Naive thymus-derived CD8-positive, alpha-beta T cell (primary cell): ENCODE measurements at regions not wholly inside any gene's neighbourhood (a gene's known extent, or its start where the extent isn't known, plus 50 kb on each side); places are given as distances from the start of the nearest gene placed in this dataset.

Experiments
- ATAC-seq, 2 donors: fragments of 150-1000 bp; cut with Tn5 transposase in 1 of 2; sonication (Bioruptor Pico), chemical (Tn5 transposase) in 1 of 2; 1 replicate in 1 of 2; 2 replicates in 1 of 2; pipeline ENCODE4 v1.10.0; 2021; ENCODE audit warnings: mild to moderate bottlenecking in 2 of 2, moderate library complexity in 2 of 2
- POLR2A ChIA-PET: fragments of 350-600 bp; sonication (Branson Sonifier 250); formaldehyde crosslinking; loops from one replicate; lab custom pipeline; 2021; ENCODE audit warnings: antibody characterized with exemption; lab: Charles Lee
- DNase-seq, 10 donors: peaks; one replicate each; pipeline versions ENCODE4 v3.0.0 to v3.0.0-alpha.2; 2020 to 2022
- H3K27ac Mint-ChIP-seq, 10 donors: one replicate each; pipeline ENCODE4 v1.8.0; 2020 to 2022; ENCODE audit warnings: mild to moderate bottlenecking in 10 of 10, mixed read lengths in 10 of 10, moderate library complexity in 4 of 10, inconsistent platforms in 1 of 10
- H3K27me3 Mint-ChIP-seq, 5 donors: one replicate each; pipeline ENCODE4 v1.8.0; 2021 to 2022; ENCODE audit warnings: mixed read lengths in 5 of 5
- H3K36me3 Mint-ChIP-seq, 3 donors: one replicate each; pipeline ENCODE4 v1.8.0; 2020 to 2022; ENCODE audit warnings: mixed read lengths in 3 of 3, mild to moderate bottlenecking in 2 of 3, inconsistent platforms in 1 of 3
- H3K4me1 Mint-ChIP-seq, 4 donors: one replicate each; pipeline ENCODE4 v1.8.0; 2021 to 2022; ENCODE audit warnings: mixed read lengths in 4 of 4
- H3K4me3 Mint-ChIP-seq, 10 donors: one replicate each; pipeline ENCODE4 v1.8.0; 2020 to 2022; ENCODE audit warnings: mild to moderate bottlenecking in 10 of 10, mixed read lengths in 10 of 10, moderate library complexity in 6 of 10, inconsistent platforms in 1 of 10
- H3K9me3 Mint-ChIP-seq, 9 donors: one replicate each; pipeline ENCODE4 v1.8.0; 2020 to 2022; ENCODE audit warnings: mixed read lengths in 9 of 9, mild to moderate bottlenecking in 3 of 9, inconsistent platforms in 1 of 9, moderate library complexity in 1 of 9

GRCh38 chr18:28357766-28358401 lies 181.0 kb upstream of the CDH2 start:
- DNase-seq (no peak), ATAC-seq (no peak)
- peaks cover 0 to 33% (median 9%) of the 10 kb centered on the region in 9 donors for H3K9me3 Mint-ChIP-seq
- no peaks in the 10 kb centered on the region for H3K4me1 Mint-ChIP-seq
- H3K27me3 Mint-ChIP-seq = no peaks in the 10 kb centered on the region
- no peak overlapping the region for H3K27ac Mint-ChIP-seq
- POLR2A ChIA-PET = no interaction called here
- H3K4me3 Mint-ChIP-seq = no peak overlapping the region
- H3K36me3 Mint-ChIP-seq = no peaks in the 10 kb centered on the region

- H3K27me3 Mint-ChIP-seq = no peaks in the 10 kb centered on the region
- H3K4me1 Mint-ChIP-seq = no peaks in the 10 kb centered on the region
- no peaks in the 10 kb centered on the region for H3K36me3 Mint-ChIP-seq
- no peak for ATAC-seq
- no peak for DNase-seq
- peaks cover 0 to 40% (median 9%) of the 10 kb centered on the region in 9 donors for H3K9me3 Mint-ChIP-seq
- no peak overlapping the region for H3K4me3 Mint-ChIP-seq
- POLR2A ChIA-PET = no interaction called here
- no peak overlapping the region for H3K27ac Mint-ChIP-seq
Measured at GRCh38 chr18:28350821-28351220, 173.9 kb upstream of the CDH2 start.

- Mint-ChIP-seq H3K27ac (no peak overlapping the region), H3K9me3 (peaks cover 3 to 12% (median 8%) of the 10 kb centered on the region in 9 donors), H3K36me3 (no peaks in the 10 kb centered on the region), H3K27me3 (no peaks in the 10 kb centered on the region), H3K4me1 (no peaks in the 10 kb centered on the region), H3K4me3 (no peak overlapping the region)
- DNase-seq = no peak
- POLR2A ChIA-PET = no interaction called here
- no peak for ATAC-seq
Measured at GRCh38 chr18:28342231-28342630, 165.3 kb upstream of the CDH2 start.

GRCh38 chr18:28338316-28338715 lies 161.4 kb upstream of the CDH2 start:
- Mint-ChIP-seq H3K36me3 (no peaks in the 10 kb centered on the region), H3K9me3 (peaks cover 2 to 25% (median 6%) of the 10 kb centered on the region in 9 donors), H3K4me1 (no peaks in the 10 kb centered on the region), H3K27me3 (no peaks in the 10 kb centered on the region), H3K27ac (no peak overlapping the region), H3K4me3 (no peak overlapping the region)
- DNase-seq (no peak), ATAC-seq (no peak)
- POLR2A ChIA-PET = no interaction called here

GRCh38 chr18:28334516-28334915 lies 157.6 kb upstream of the CDH2 start:
- no peak for DNase-seq
- no peak overlapping the region for H3K4me3 Mint-ChIP-seq
- no peaks in the 10 kb centered on the region for H3K4me1 Mint-ChIP-seq
- ATAC-seq = no peak
- POLR2A ChIA-PET = no interaction called here
- no peaks in the 10 kb centered on the region for H3K27me3 Mint-ChIP-seq
- peaks cover 0 to 34% (median 7%) of the 10 kb centered on the region in 9 donors for H3K9me3 Mint-ChIP-seq
- no peak overlapping the region for H3K27ac Mint-ChIP-seq
- no peaks in the 10 kb centered on the region for H3K36me3 Mint-ChIP-seq

- ATAC-seq = no peak
- Mint-ChIP-seq H3K4me1 (no peaks in the 10 kb centered on the region), H3K27ac (no peak overlapping the region), H3K27me3 (no peaks in the 10 kb centered on the region), H3K9me3 (peaks cover 0 to 24% (median 5%) of the 10 kb centered on the region in 9 donors), H3K36me3 (no peaks in the 10 kb centered on the region), H3K4me3 (no peak overlapping the region)
- POLR2A ChIA-PET = no interaction called here
- DNase-seq = no peak
Measured at GRCh38 chr18:28332071-28332470, 155.1 kb upstream of the CDH2 start.

- Mint-ChIP-seq H3K27ac (no peak overlapping the region), H3K27me3 (no peaks in the 10 kb centered on the region), H3K36me3 (no peaks in the 10 kb centered on the region), H3K4me1 (no peaks in the 10 kb centered on the region), H3K4me3 (no peak overlapping the region), H3K9me3 (peaks cover 0 to 19% (median 5%) of the 10 kb centered on the region in 9 donors)
- ATAC-seq (no peak), DNase-seq (no peak)
- POLR2A ChIA-PET = no interaction called here
Measured at GRCh38 chr18:28331551-28331950, 154.6 kb upstream of the CDH2 start.

GRCh38 chr18:28313602-28314001 lies 136.7 kb upstream of the CDH2 start:
- H3K36me3 Mint-ChIP-seq = no peaks in the 10 kb centered on the region
- no peak overlapping the region for H3K4me3 Mint-ChIP-seq
- H3K27ac Mint-ChIP-seq = no peak overlapping the region
- no peaks in the 10 kb centered on the region for H3K27me3 Mint-ChIP-seq
- H3K9me3 Mint-ChIP-seq = peaks cover 3 to 34% (median 13%) of the 10 kb centered on the region in 9 donors
- ATAC-seq (no peak), DNase-seq (no peak)
- POLR2A ChIA-PET = no interaction called here
- no peaks in the 10 kb centered on the region for H3K4me1 Mint-ChIP-seq

- no peak for DNase-seq
- Mint-ChIP-seq H3K4me1 (no peaks in the 10 kb centered on the region), H3K9me3 (peaks cover 0 to 22% (median 9%) of the 10 kb centered on the region in 9 donors), H3K27me3 (no peaks in the 10 kb centered on the region), H3K4me3 (no peak overlapping the region), H3K36me3 (no peaks in the 10 kb centered on the region), H3K27ac (no peak overlapping the region)
- POLR2A ChIA-PET = no interaction called here
- no peak for ATAC-seq
Measured at GRCh38 chr18:28288784-28289183, 111.9 kb upstream of the CDH2 start.

- H3K36me3 Mint-ChIP-seq = no peaks in the 10 kb centered on the region
- no peak overlapping the region for H3K4me3 Mint-ChIP-seq
- POLR2A ChIA-PET = no interaction called here
- H3K4me1 Mint-ChIP-seq = no peaks in the 10 kb centered on the region
- H3K27me3 Mint-ChIP-seq = no peaks in the 10 kb centered on the region
- H3K27ac Mint-ChIP-seq = no peak overlapping the region
- peaks cover 0 to 22% (median 9%) of the 10 kb centered on the region in 9 donors for H3K9me3 Mint-ChIP-seq
- ATAC-seq (no peak), DNase-seq (no peak)
Measured at GRCh38 chr18:28287146-28287545, 110.2 kb upstream of the CDH2 start.

GRCh38 chr18:28284132-28284531 lies 107.2 kb upstream of the CDH2 start:
- H3K9me3 Mint-ChIP-seq = peaks cover 0 to 9% (median 0%) of the 10 kb centered on the region in 9 donors
- no peaks in the 10 kb centered on the region for H3K36me3 Mint-ChIP-seq
- DNase-seq = no peak
- no peak overlapping the region for H3K4me3 Mint-ChIP-seq
- POLR2A ChIA-PET = no interaction called here
- no peak overlapping the region for H3K27ac Mint-ChIP-seq
- no peaks in the 10 kb centered on the region for H3K27me3 Mint-ChIP-seq
- ATAC-seq = no peak
- no peaks in the 10 kb centered on the region for H3K4me1 Mint-ChIP-seq

- Mint-ChIP-seq H3K36me3 (no peaks in the 10 kb centered on the region), H3K4me3 (no peak overlapping the region), H3K9me3 (peaks cover 0 to 21% (median 8%) of the 10 kb centered on the region in 9 donors), H3K4me1 (no peaks in the 10 kb centered on the region), H3K27ac (peak overlapping the region in 1 of 10 donors; percentile 74), H3K27me3 (no peaks in the 10 kb centered on the region)
- ATAC-seq = no peak
- POLR2A ChIA-PET = no interaction called here
- no peak for DNase-seq
Measured at GRCh38 chr18:28281400-28281799, 104.5 kb upstream of the CDH2 start.

- ATAC-seq = no peak
- Mint-ChIP-seq H3K4me3 (no peak overlapping the region), H3K4me1 (no peaks in the 10 kb centered on the region), H3K36me3 (no peaks in the 10 kb centered on the region), H3K9me3 (peaks cover 0 to 24% (median 3%) of the 10 kb centered on the region in 9 donors), H3K27ac (no peak overlapping the region), H3K27me3 (no peaks in the 10 kb centered on the region)
- no peak for DNase-seq
- POLR2A ChIA-PET = no interaction called here
Measured at GRCh38 chr18:28269750-28270149, 92.8 kb upstream of the CDH2 start.
